ENCODE measurements at regions not wholly inside any gene's neighbourhood (a gene's known extent, or its start where the extent isn't known, plus 50 kb on each side); places are given as distances from the start of the nearest gene placed in this dataset.

- DNase-seq (ENCODE audit: low read depth), result no peak
Observed at GRCh38 chr10:44435196-44435595, 50.3 kb upstream of the CXCL12 start.

GRCh38 chr10:44436240-44436639, 51.3 kb upstream of the CXCL12 start:
- DNase-seq (ENCODE audit: low read depth), result no peak

DNA sequence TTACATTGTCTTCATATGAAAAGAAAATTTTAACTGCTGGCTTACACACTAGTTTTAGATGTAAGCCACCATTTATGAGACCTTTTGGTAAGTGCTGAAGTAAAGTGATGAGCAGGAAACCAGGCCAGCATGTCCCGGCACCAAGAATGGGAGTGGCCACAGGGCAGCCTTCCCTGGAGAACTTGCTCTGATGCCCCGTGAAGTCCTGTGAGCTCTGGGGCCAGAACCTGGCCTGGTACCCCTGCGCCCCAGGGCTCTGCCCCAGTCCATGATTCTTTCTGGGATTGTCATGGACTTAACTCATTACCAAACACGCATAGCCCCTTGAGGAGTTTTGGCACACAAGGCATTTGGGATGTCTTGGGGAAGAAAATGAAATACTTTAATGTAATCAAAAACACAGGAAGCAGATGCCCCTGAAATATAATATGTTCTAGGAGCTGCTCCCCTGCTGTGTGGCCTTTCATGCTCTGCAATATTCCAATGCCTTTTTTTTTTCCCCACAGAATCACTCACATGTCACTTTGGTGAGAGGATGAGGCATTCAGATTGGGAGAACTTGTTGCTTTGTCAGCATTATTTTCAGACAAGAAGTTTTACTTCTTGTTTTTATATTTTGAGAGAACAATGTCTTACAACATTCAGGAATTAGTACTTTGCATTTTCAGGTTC, 53.1 kb upstream of the CXCL12 start:
- no peak for DNase-seq (ENCODE audit: low read depth)

DNA sequence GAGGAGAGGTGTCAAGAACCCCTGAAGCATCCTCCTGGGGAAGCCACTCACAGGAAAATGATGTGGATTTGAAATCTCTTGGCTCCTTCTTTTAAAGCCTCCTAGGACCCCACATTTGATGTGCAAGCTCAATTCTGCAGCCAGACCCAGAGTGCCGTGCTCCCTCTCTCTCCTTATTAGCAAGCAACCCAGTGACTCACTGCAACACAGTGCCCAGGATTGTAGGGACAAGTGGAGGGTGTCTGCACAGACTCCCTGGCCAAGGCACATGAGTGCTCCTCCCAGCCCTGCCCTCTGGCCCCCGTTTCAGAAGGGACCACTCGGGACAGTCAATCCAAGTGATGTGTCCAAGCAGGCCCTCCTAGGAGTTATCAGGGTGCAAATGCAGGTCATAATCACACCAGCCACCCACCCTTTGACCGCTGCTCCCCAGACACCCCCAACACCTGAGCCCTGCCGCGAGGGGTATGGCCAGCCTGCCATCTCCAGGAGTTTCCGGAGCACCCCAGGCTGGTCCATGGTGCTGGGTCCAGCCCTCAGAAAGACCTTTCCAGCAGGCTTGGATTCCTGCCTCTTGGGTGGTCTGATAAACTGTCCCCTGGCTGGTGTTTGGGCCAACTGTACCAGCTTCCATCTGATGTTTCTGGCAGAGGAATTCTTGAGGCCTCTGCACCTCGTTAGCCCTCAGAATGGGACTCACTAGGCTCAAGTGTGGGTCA, 54.5 kb upstream of the CXCL12 start:
- no peak for DNase-seq (ENCODE audit: low read depth)

DNA sequence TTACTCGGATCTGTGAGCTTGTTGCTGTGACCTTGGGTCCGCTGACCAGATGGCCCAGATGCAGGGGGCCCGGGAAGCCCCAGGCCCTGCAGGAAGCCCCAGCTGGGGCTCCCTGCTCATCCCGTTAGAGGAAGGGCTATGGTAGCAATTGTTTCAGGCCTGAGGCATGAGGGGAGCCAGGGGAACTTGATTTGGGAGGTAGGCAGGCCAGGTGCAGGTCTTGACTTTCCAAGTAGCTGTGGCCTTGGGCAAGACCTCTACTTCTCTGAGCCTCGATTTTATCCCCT, 55.0 kb upstream of the CXCL12 start:
- no peak for DNase-seq (ENCODE audit: low read depth)

DNA sequence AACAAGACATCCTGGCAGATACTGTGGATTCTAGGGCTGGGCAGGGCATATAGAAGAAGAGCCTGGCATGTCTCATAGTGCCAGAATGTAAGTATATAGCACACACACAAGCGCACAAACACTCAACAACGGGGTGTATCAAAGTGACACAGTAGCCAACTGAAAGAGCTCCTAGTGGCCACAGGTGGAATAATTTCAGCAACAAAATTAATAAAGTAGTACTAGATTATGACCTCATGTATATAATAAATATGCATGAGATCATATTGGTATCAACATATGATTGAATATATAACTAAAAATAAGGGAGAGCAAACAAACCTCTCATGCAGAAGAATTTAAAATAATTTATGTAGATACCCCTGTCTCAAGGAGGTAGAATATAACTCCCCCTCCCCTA, 72.4 kb upstream of the CXCL12 start:
- DNase-seq (ENCODE audit: low read depth), result no peak

- DNase-seq (ENCODE audit: low read depth), result no peak
Observed at GRCh38 chr10:44458671-44459413, 73.9 kb upstream of the CXCL12 start.

DNA sequence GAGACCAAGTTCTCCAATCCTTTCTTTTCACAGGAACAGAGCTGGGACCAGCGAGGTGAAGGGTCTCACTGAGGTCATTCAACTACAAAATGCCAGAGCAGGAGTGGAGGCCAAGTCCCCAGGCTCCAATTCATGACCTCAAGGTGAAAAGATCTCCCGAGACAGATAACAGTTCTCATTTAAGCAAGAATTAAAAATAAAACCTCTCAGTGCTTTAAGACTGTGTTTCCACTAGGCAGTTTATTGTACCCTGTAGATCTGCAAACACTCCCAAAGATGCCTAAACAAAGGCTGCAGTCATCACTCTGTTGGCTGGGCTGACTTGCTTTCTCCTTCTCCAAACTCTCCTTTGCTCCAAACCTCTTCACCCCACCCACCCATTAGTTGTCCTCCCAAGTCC, 74.8 kb upstream of the CXCL12 start:
- no peak for DNase-seq (ENCODE audit: low read depth)

- no peak for DNase-seq (ENCODE audit: low read depth)
Observed at GRCh38 chr10:44460416-44460815, 75.5 kb upstream of the CXCL12 start.

- no peak for DNase-seq (ENCODE audit: low read depth)
Observed at GRCh38 chr10:44462338-44462914, 77.5 kb upstream of the CXCL12 start.

GRCh38 chr10:44463511-44464121, 78.7 kb upstream of the CXCL12 start:
- DNase-seq (ENCODE audit: low read depth), result no peak

GRCh38 chr10:44464503-44464902, 79.6 kb upstream of the CXCL12 start:
- DNase-seq (ENCODE audit: low read depth), result no peak

DNA sequence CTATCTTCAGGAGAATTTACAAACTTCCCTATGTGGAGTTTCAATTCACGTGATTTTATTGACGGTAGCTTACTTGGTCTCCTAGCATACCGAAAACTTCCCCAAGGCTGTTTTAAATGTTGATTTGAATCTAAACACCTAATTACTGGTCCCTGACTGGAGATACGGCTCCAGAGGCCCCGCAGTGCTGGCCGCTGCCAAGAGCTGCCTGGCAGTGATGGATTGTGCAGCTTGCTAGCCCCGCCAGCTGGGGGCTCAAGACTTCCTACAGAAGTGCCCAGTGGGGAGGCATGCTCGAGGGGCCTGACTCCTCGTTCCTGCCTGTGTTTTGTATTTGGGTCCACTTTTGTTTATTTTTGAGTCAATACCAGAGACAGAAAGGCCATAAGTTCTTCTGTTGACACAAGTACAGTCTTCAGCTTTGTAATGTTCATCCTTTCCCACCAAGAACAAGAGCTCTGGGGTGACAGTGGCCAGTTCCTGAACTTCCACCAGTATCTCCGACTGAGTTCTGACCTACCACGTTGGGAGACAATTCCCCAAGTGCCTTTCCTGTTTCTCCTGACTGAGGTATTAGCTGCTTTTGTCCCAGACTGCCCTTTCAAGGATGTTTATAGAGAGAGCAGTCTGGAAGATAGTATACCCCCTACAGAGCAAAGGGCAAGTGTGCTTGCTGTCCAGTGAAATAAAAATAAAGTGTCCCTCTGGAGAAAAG, 80.7 kb upstream of the CXCL12 start:
- no peak for DNase-seq (ENCODE audit: low read depth)

DNA sequence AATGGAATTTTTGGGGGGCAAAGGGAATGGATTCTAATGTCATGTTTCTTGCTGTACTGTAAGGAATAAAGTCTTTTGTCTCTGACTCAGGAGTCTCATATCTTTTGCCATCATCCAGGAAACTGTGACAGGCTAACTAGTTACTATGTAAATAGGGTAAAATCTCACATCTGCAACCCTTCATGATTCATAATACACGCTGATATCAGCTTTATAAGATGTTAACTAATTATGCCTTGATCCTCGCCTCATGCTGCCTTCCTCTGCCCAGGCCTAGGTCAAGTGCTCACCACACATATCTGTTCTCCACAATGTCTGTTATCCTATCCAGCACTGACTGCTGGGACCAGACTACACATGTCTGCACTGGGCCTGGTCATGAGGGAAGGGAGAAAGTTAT, 81.3 kb upstream of the CXCL12 start:
- no peak for DNase-seq (ENCODE audit: low read depth)

- no peak for DNase-seq (ENCODE audit: low read depth)
Observed at GRCh38 chr10:44467090-44467489, 82.2 kb upstream of the CXCL12 start.

- DNase-seq (ENCODE audit: low read depth), result no peak
Observed at GRCh38 chr10:44467900-44468299, 83.0 kb upstream of the CXCL12 start.

- no peak for DNase-seq (ENCODE audit: low read depth)
Observed at GRCh38 chr10:44468525-44468924, 83.6 kb upstream of the CXCL12 start.

- DNase-seq (ENCODE audit: low read depth), result no peak
Observed at GRCh38 chr10:44468965-44469364, 84.1 kb upstream of the CXCL12 start.

- DNase-seq (ENCODE audit: low read depth), result no peak
Observed at GRCh38 chr10:44470784-44471183, 85.9 kb upstream of the CXCL12 start.

GRCh38 chr10:44471410-44471809, 86.5 kb upstream of the CXCL12 start:
- no peak for DNase-seq (ENCODE audit: low read depth)

- no peak for DNase-seq (ENCODE audit: low read depth)
Observed at GRCh38 chr10:44473146-44473545, 88.2 kb upstream of the CXCL12 start.

Measured in forelimb muscle (tissue), 1 donor.